ENCODE measurements at regions not wholly inside any gene's neighbourhood (a gene's known extent, or its start where the extent isn't known, plus 50 kb on each side); places are given as distances from the start of the nearest gene placed in this dataset.

- TF ChIP-seq EZH2 (optimal IDR thresholded peaks at IDR 0.05; ENCODE audit: low read depth, low read length), result no peak
- TF ChIP-seq, protein P1, sequence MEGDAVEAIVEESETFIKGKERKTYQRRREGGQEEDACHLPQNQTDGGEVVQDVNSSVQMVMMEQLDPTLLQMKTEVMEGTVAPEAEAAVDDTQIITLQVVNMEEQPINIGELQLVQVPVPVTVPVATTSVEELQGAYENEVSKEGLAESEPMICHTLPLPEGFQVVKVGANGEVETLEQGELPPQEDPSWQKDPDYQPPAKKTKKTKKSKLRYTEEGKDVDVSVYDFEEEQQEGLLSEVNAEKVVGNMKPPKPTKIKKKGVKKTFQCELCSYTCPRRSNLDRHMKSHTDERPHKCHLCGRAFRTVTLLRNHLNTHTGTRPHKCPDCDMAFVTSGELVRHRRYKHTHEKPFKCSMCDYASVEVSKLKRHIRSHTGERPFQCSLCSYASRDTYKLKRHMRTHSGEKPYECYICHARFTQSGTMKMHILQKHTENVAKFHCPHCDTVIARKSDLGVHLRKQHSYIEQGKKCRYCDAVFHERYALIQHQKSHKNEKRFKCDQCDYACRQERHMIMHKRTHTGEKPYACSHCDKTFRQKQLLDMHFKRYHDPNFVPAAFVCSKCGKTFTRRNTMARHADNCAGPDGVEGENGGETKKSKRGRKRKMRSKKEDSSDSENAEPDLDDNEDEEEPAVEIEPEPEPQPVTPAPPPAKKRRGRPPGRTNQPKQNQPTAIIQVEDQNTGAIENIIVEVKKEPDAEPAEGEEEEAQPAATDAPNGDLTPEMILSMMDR (IDR thresholded peaks at IDR 0.05; ENCODE audit: low read length), result no peak
Measured at GRCh38 chr11:30147293-30147692, 83.5 kb upstream of the FSHB start.

All from MM.1S (cell line).